ENCODE measurements at regions not wholly inside any gene's neighbourhood (a gene's known extent, or its start where the extent isn't known, plus 50 kb on each side); places are given as distances from the start of the nearest gene placed in this dataset.
"Not testable (repeated sequence)": the region's sequence is repeated elsewhere in the genome, so short reads cannot be mapped to it uniquely, and the experiment has no call there.

DNA sequence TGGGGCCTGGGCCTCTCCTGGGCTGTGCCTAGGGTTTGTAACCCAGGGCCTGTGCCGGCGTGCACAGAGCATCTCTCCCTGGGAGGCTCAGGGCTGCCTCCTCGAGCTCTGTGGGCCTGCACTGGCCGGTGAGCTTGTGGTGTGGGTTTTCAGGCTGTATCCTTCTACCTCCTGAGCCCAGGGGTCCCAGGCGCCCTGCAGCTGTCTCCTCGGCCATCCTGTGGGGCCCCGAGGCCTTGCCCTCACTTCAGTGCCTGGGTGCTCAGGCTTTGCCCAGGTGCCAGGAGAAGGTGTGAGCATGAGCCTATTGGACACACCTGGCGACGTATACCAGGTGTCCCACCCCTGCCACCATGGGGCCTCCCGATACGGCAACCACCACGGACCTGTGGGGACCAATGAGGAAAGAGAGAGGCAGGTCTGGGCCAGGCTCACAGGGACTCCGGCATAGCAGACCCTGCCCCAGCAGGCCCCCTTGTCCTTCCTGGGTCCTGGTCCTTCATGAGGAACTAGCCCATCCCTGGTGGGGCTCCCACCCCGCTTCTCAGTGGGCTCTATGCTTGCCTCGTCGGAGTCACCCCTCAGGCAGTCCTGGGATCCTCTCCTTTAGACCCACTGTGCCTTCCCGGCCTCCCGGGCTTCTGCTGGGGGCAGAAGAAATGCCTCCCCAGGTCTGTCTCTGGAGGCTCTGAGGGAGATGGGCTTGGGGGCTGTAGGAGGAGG is 400.2 kb downstream of the TMEM121 start:
- Histone ChIP-seq H3K36me3 (ENCODE audit: insufficient read depth, low read length) (no peaks in the 10 kb centered on the region), H3K4me2 (ENCODE audit: low read length) (no peak overlapping the region), H4K20me1 (ENCODE audit: insufficient read depth, low read length) (no peaks in the 10 kb centered on the region), H3K4me1 (ENCODE audit: insufficient read depth, low read length) (no peaks in the 10 kb centered on the region), H3K9me3 (ENCODE audit: insufficient read depth, low read depth, low read length) (peaks cover 14% of the 10 kb centered on the region), H3K27ac (ENCODE audit: low read depth, low read length) (no peak overlapping the region), H3K27me3 (ENCODE audit: insufficient read depth, low read length) (no peaks in the 10 kb centered on the region), H2AFZ (ENCODE audit: low read depth, low read length) (no peak overlapping the region), H3K79me2 (ENCODE audit: insufficient read depth, low read length) (no peaks in the 10 kb centered on the region), H3K9ac (ENCODE audit: low read length) (no peak overlapping the region), H3K4me3 (ENCODE audit: insufficient read depth, low read depth, low read length) (no peak overlapping the region)
- Mint-ChIP-seq H3K4me3 (ENCODE audit: unreplicated experiment) (no peak overlapping the region), H3K27ac (ENCODE audit: unreplicated experiment) (no peak overlapping the region), H3K4me1 (ENCODE audit: low read depth, unreplicated experiment) (no peaks in the 10 kb centered on the region), H3K36me3 (ENCODE audit: low read depth, unreplicated experiment) (no peaks in the 10 kb centered on the region), H3K27me3 (ENCODE audit: low read depth, unreplicated experiment) (no peaks in the 10 kb centered on the region), H3K9me3 (ENCODE audit: unreplicated experiment) (peaks cover 16% of the 10 kb centered on the region)
- TF ChIP-seq, protein P1, sequence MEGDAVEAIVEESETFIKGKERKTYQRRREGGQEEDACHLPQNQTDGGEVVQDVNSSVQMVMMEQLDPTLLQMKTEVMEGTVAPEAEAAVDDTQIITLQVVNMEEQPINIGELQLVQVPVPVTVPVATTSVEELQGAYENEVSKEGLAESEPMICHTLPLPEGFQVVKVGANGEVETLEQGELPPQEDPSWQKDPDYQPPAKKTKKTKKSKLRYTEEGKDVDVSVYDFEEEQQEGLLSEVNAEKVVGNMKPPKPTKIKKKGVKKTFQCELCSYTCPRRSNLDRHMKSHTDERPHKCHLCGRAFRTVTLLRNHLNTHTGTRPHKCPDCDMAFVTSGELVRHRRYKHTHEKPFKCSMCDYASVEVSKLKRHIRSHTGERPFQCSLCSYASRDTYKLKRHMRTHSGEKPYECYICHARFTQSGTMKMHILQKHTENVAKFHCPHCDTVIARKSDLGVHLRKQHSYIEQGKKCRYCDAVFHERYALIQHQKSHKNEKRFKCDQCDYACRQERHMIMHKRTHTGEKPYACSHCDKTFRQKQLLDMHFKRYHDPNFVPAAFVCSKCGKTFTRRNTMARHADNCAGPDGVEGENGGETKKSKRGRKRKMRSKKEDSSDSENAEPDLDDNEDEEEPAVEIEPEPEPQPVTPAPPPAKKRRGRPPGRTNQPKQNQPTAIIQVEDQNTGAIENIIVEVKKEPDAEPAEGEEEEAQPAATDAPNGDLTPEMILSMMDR (IDR thresholded peaks at IDR 0.05; ENCODE audit: insufficient read depth, low read depth, low read length): no peak
- TF ChIP-seq EZH2 (IDR thresholded peaks at IDR 0.05; ENCODE audit: insufficient read depth, low read length): no peak
- FAIRE-seq (no peak), DNase-seq (ENCODE audit: low read depth) (no peak)

DNA sequence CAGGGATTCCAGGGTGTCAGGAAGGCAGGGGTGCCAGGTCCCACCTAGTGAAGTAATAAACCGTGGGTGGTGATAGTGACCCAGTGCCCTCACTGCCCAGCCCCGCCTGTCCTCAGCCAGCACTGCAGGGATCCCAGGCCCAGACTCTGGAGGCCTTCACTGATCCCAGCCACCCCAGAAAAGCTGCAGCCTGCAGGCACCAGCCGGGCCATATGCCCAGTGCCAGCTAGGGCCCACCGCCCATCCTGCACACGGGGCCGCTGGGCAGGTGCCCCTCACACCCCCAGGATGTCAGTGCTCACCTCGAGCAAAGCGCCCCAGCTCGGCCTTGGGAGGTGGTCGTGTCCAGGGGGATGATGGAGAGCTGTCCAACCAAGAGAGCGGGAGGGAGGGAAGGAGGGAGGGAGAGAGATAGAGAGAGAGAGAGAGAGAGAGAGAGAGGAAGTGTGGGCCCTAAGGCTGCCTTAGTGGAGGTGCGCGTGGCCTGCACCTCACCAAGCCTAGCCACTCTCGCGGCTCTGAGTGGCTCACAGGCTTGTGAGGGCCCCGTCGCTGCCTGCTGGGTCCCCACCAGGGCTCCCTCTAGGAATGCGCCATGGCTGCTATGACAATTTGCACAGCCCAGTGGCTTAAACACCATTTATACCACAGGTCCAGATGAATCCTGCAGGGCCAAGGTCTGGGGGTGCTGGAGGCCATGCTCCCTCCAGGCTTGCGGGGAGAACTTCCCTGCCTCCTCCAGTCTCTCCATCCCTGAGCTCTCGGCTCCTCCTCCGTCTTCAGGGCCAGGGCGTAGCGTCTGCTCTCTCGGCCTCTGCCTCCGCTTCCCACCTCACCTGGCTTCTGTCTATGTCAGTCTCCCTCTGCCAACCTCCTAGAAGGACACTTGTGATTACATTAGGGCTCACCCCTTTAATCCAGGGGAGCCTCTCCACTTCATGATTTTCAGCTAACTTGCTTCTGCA is 401.0 kb downstream of the TMEM121 start:
- Histone ChIP-seq H3K79me2 (ENCODE audit: insufficient read depth, low read length) (no peaks in the 10 kb centered on the region), H3K27me3 (ENCODE audit: insufficient read depth, low read length) (no peaks in the 10 kb centered on the region), H3K9me3 (ENCODE audit: insufficient read depth, low read depth, low read length) (peaks cover 14% of the 10 kb centered on the region), H3K9ac (ENCODE audit: low read length) (no peak overlapping the region), H4K20me1 (ENCODE audit: insufficient read depth, low read length) (no peaks in the 10 kb centered on the region), H3K4me3 (ENCODE audit: insufficient read depth, low read depth, low read length) (no peak overlapping the region), H3K36me3 (ENCODE audit: insufficient read depth, low read length) (no peaks in the 10 kb centered on the region), H3K4me2 (ENCODE audit: low read length) (no peak overlapping the region), H3K4me1 (ENCODE audit: insufficient read depth, low read length) (no peaks in the 10 kb centered on the region), H2AFZ (ENCODE audit: low read depth, low read length) (no peak overlapping the region), H3K27ac (ENCODE audit: low read depth, low read length) (no peak overlapping the region)
- no peaks in the 10 kb centered on the region for H3K27me3 Mint-ChIP-seq (ENCODE audit: low read depth, unreplicated experiment)
- FAIRE-seq (no peak), DNase-seq (ENCODE audit: low read depth) (no peak)
- H3K4me1 Mint-ChIP-seq (ENCODE audit: low read depth, unreplicated experiment): no peaks in the 10 kb centered on the region
- no peak overlapping the region for H3K27ac Mint-ChIP-seq (ENCODE audit: unreplicated experiment)
- no peak for TF ChIP-seq EZH2 (IDR thresholded peaks at IDR 0.05; ENCODE audit: insufficient read depth, low read length)
- TF ChIP-seq, protein P1 (IDR thresholded peaks at IDR 0.05; ENCODE audit: insufficient read depth, low read depth, low read length): no peak
- H3K4me3 Mint-ChIP-seq (ENCODE audit: unreplicated experiment): no peak overlapping the region
- no peaks in the 10 kb centered on the region for H3K36me3 Mint-ChIP-seq (ENCODE audit: low read depth, unreplicated experiment)
- H3K9me3 Mint-ChIP-seq (ENCODE audit: unreplicated experiment): peaks cover 10% of the 10 kb centered on the region

DNA sequence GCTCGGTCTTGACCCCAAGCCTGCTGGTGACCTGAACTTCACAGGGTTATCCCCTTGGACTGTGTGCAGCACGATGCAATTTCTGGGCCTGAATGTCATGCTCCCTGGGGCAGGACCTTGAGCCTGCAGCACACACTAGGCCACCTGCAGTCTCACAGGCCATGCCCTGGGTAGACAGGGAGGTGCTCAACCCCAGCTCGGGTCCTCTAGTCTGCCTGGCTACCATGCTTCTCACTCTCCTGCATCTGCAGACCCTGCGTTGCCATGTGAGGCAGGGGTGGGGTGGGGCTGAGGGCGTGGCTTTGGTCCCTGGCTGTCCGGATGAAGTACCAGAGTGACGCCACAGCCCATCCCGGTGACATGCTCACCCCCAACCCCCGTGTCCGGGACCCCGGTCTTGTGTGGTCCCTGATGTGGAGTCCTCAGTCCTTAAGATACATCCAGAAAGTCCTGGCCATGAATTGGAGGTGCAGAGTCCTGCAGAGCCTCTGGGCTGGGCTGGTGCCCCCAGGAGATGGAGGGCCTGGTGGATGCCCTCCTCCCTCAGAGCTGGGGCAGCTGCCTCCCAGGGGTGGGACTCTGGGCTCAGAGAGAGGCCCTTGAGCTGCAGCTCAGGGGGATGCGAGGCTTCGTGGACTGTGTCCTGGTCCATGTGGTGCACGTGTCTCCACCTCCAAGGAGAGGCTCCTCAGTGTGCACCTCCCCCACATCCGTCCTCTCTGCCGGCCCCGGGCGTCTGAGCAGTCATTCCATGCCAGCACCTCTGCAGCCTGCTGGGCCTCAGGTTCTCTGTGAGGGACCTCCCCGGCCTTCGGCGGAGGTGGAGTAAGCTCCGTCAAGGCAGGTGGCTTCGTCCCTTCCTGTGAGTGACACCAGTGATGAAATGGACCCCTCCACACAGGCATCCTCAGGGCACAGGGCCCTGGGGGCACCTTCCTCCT is 402.1 kb downstream of the TMEM121 start:
- H3K9me3 Mint-ChIP-seq (ENCODE audit: unreplicated experiment): peaks cover 11% of the 10 kb centered on the region
- not testable (repeated sequence) for H3K36me3 ChIP-seq (ENCODE audit: insufficient read depth, low read length); H4K20me1 ChIP-seq (ENCODE audit: insufficient read depth, low read length); H3K27ac Mint-ChIP-seq (ENCODE audit: unreplicated experiment); H3K27me3 ChIP-seq (ENCODE audit: insufficient read depth, low read length); H3K4me1 ChIP-seq (ENCODE audit: insufficient read depth, low read length); H3K4me2 ChIP-seq (ENCODE audit: low read length); H3K36me3 Mint-ChIP-seq (ENCODE audit: low read depth, unreplicated experiment); DNase-seq (ENCODE audit: low read depth); H3K9ac ChIP-seq (ENCODE audit: low read length); H3K27me3 Mint-ChIP-seq (ENCODE audit: low read depth, unreplicated experiment); H2AFZ ChIP-seq (ENCODE audit: low read depth, low read length); H3K4me3 ChIP-seq (ENCODE audit: insufficient read depth, low read depth, low read length); H3K4me1 Mint-ChIP-seq (ENCODE audit: low read depth, unreplicated experiment); FAIRE-seq; H3K79me2 ChIP-seq (ENCODE audit: insufficient read depth, low read length); H3K4me3 Mint-ChIP-seq (ENCODE audit: unreplicated experiment); H3K27ac ChIP-seq (ENCODE audit: low read depth, low read length)
- H3K9me3 ChIP-seq (ENCODE audit: insufficient read depth, low read depth, low read length): peaks cover 14% of the 10 kb centered on the region
